ENCODE measurements at regions not wholly inside any gene's neighbourhood (a gene's known extent, or its start where the extent isn't known, plus 50 kb on each side); places are given as distances from the start of the nearest gene placed in this dataset.

DNA sequence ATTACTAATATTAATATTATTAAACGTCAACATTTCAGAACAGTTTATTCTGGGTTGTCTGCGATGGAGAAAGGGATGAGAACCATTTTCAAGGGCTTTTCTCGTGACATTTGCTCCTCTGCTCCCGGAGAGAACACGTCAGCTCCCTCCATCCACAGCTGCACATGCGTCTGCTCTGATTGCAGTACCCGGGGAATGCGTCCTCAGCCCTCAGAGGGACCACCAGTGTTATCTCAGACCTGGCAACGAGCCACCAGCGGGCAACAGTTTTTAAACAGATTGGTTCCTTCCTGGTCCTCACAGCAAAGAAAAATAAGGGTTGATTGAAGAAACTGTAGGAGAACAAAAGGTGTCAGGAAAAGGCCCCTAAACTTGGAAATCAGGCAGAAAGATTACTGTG, 202.2 kb upstream of the ADAMTS9 start:
- DNase-seq (ENCODE audit: low read depth in 2 of 2) = no peak

GRCh38 chr3:64888840-64889392, 201.1 kb upstream of the ADAMTS9 start:
- DNase-seq (ENCODE audit: low read depth in 2 of 2) = no peak

GRCh38 chr3:64888165-64888564, 200.4 kb upstream of the ADAMTS9 start:
- no peak for DNase-seq (ENCODE audit: low read depth in 2 of 2)

DNA sequence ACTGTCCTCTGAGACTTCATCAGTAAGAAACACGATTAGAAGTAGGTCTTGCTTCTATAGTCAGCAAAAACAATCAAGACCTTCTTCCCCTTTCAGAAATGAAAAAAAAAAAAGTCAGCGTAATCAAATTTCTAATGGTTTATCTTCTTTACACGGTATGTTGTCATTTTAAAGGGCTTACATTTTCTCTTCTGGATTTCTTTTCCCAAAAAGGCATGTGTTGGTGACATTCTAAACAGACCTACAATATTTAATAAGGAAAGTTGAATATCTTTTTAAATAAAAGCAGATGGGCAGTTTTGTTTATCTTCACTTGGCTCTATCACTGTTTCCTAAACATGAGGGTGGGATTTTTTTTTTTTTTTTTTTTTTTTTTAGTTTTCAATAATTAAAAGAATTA, 197.3 kb upstream of the ADAMTS9 start:
- DNase-seq (ENCODE audit: low read depth in 2 of 2) = no peak

GRCh38 chr3:64884536-64884935, 196.7 kb upstream of the ADAMTS9 start:
- no peak for DNase-seq (ENCODE audit: low read depth in 2 of 2)

- DNase-seq (ENCODE audit: low read depth in 2 of 2) = no peak
These were observed 193.1 kb upstream of the ADAMTS9 start for GRCh38 chr3:64880916-64881315.

GRCh38 chr3:64878362-64878761, 190.6 kb upstream of the ADAMTS9 start:
- DNase-seq (ENCODE audit: low read depth in 2 of 2) = no peak

DNA sequence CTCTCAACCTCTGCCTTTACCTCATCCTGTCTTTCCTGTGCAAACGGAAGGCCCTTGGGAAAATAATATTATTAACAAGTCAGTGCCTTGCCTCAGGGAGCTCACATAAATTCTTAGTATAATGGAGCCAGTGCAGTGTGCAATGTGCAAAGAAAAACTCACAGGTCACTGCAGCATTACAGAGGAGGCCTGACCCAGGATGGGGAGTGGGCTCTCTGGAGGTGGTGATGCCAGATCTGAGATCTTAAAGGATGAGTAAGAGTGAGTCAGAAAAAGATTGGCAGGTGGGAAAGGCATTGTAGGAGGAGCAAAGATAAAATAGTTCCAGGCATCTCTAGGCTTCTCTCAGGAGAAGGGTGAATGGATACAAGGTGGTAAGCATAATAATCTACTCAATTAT, 185.6 kb upstream of the ADAMTS9 start:
- DNase-seq (ENCODE audit: low read depth in 2 of 2) = no peak

DNA sequence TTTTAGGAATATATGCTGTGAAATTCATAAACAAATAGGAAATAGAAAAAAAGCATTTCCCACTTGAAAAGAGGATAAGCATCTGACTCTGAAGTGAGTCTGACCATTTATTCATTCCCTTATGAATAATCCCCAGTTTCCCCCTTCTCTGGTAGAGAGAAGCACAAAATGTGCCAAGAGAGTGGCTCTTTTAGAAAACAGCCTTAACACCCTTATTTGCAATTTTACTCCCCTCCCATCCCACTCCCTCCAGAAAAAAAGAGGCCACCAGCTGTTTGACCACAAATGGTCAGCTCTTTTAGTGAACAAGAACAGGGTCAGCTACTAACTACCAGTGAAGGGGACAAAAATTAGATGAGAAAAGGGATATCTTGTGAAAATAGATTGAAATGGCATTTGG, 184.5 kb upstream of the ADAMTS9 start:
- no peak for DNase-seq (ENCODE audit: low read depth in 2 of 2)

- DNase-seq (ENCODE audit: low read depth in 2 of 2) = no peak
These were observed 184.0 kb upstream of the ADAMTS9 start for GRCh38 chr3:64871834-64872249.

- no peak for DNase-seq (ENCODE audit: low read depth in 2 of 2)
These were observed 183.3 kb upstream of the ADAMTS9 start for GRCh38 chr3:64870876-64871646.

GRCh38 chr3:64867224-64867623, 179.4 kb upstream of the ADAMTS9 start:
- DNase-seq (ENCODE audit: low read depth in 2 of 2) = no peak

DNA sequence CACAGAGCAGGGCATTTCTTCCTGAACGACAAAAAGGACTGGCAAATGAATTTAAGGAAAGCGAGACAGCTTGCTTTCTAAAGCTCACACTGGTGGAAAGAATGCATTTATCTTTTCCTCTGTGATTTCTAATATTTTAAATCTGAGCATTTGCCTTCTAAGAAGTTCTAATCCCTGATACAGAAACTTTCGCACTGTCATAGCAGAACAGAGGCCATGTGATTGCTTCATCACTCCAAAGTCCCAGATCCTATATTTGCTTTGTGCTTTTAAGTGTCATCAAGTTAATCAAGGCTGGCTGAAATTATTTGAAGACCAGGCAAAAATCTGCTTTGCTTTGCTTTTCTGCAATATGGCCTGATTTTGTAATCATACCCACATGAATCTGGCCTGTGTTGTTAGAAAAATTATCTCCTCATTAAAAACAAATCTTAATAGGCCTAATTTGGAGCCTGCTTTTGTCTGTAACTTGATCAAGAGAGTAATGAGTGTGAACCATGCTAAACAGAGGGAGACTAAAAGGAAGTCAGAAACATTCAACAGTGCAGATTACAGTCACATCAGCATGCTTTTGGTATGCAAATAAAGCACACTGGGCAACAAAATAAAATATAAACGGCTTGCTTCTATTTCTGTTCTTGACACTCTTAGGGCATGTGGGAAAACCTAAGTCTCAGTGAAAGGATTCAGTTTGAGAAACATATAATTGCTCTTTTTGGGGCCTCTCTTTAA, 178.2 kb upstream of the ADAMTS9 start:
- no peak for DNase-seq (ENCODE audit: low read depth in 2 of 2)

DNA sequence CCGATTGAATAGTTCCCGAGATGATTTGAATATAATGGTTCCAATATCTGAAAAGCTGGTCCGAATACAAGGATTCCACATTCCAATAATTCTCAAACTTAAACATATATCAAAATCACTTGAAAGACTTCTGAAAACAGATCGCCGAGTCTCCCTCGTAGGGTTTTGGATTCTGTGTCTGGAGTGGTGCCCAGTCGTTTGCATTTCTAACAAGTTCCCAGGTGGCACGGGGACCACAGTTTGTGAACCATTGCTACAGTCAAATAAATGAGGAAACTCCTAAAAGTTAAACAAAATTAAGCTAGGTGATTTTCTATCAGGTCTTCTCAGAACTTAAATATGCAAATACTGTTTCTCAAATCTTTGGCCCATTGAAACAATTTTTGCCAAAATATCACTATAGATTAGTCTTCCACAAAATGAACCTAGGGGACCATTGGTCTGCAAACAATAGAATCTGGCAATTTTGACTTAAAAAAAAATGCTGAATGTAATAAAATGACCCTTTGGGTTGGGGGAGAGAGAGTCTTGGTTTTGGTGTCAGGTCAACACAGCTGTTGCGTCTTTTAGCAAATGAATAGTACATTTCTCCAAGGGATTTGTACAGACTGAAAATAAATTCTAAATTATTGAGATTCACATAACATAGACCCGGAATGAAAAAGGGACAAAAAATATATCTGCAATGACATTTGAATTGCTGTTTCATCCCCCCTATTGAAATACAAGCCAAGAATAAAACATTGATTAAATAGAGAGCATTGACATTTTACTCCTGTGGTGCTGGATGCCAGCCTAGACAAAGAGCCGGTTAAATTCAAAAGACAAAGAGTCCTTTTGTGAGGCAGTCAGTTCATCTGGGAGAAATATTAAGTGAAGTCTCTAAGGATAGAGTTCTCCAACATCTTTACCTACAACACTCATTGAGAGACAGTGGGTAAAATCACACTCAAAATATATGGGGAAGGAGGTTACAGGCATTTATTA, 175.7 kb upstream of the ADAMTS9 start:
- DNase-seq (ENCODE audit: low read depth in 2 of 2) = no peak

- no peak for DNase-seq (ENCODE audit: low read depth in 2 of 2)
These were observed 173.9 kb upstream of the ADAMTS9 start for GRCh38 chr3:64861684-64862083.

DNA sequence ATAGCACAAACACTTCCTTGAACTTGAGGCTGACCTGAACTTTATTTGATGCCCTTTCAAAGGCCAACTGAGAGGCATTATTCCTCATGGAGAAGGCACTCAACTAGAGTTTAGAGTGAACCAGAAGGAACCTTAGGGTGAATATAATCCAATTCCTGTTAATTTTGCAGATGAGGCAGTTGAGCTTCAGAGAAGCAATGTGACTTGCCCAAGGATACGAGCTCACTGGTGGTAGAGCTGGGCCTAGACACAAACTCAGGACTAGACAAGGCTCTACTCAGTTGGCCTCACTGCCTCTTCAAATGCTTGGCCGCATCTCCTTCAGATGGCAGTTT, 172.7 kb upstream of the ADAMTS9 start:
- no peak for DNase-seq (ENCODE audit: low read depth in 2 of 2)

DNA sequence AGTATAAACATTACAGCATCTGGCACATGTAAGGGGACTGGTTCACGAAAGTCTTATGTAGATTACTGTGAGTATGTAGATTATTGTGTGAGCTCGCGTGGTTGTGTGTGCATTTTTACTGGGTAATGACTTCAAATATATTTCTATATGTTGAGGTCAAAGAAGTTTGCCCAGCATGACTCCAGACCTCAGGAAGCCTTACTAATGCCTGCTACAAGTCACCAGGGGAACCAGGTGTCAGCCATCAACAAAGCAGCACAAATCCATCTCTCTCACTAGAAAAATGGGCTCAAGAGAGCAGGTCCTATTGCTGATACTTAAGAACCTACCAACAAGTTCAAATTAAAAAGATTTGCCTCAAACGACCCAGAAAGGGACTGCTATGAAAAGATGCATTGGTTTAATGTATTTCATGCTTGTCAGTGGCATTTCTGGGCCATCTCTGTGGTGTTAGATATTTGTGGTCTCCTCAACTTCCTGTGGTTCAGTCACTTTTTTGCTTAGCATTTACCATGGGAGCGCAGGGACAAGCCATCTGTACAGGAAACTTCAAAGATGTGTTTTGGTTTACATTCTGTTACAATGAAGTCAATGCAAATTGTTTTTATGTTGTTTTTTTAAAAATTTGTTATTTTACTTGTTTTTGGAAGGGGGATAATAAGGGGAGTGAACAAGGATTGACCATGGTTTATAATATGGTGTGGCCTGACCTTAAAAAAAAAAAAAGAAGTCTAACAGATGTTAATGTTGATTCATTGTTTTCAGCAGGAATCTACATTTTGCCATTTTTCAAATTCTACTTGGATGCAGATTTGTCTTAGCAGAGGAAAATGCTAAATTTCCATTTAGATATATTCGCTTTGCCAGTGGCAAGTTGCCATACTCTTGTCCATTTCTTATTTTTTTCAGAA, 172.1 kb upstream of the ADAMTS9 start:
- DNase-seq (ENCODE audit: low read depth in 2 of 2) = peak; percentile 42 to 48

- no peak for DNase-seq (ENCODE audit: low read depth in 2 of 2)
These were observed 169.2 kb upstream of the ADAMTS9 start for GRCh38 chr3:64856977-64857516.

DNA sequence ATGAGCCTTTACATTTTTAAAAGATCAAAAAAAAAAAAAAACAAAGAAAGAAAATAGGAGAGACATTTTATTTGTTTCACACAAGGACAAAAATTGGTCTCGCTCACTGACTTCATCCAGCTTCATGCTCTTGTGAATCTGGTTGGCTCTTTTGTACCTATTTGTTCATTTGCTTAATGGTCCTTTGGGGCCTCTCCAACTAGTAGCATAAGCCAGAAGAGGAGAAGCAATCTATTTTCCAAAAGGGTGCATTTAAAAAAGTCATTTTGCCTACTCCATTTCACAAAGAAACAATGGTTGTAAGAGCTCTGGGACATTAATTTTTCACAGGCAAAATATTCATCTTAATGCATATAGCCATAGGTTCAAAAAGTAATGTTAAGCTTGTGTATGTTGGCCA, 168.3 kb upstream of the ADAMTS9 start:
- no peak for DNase-seq (ENCODE audit: low read depth in 2 of 2)

GRCh38 chr3:64853456-64853855, 165.7 kb upstream of the ADAMTS9 start:
- DNase-seq (ENCODE audit: low read depth in 2 of 2) = no peak

DNA sequence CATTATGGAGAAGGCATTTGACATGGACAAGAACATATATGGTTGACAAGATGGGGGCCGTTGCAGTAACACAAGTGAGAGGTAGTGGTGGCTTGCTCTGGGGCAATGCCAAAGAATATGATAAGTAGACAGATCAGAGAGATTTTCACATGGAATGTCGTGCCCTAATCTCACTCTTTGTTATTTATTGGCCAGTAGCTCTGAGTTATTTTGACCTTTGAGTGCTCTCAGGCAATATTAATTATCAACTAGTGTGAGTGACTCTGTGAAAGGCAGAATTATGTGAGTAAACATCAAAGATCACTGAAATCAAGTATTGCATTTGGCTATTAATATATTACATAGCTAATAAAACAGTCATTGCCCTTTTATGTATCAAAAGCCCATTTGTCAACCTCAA, 164.9 kb upstream of the ADAMTS9 start:
- DNase-seq (ENCODE audit: low read depth in 2 of 2) = no peak
